ENCODE measurements at regions not wholly inside any gene's neighbourhood (a gene's known extent, or its start where the extent isn't known, plus 50 kb on each side); places are given as distances from the start of the nearest gene placed in this dataset.
A peak's percentile ranks its signal among the peaks of the same experiment; 100 is the strongest.

DNA sequence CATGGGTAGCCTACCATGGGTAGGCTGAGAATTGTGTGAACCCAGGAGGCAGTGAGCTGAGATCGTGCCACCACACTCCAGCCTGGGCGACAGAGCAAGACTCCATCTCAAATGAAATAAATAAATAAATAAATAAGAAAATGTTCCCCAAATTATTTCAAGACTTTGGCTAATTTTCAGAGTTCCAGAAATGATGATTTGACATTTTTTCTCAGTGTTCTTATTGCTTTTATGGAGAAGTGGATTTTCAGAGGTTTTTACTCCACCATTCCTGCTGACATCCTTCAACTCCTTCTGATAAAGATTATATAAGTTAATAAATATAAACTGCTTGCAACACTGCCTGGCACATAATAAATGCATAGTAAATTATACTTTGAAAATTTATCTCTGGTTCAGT is 80.4 kb upstream of the PRKCQ start:
- no peak for DNase-seq (ENCODE audit: low read depth in 4 of 4, low spot score in 3 of 4)

DNA sequence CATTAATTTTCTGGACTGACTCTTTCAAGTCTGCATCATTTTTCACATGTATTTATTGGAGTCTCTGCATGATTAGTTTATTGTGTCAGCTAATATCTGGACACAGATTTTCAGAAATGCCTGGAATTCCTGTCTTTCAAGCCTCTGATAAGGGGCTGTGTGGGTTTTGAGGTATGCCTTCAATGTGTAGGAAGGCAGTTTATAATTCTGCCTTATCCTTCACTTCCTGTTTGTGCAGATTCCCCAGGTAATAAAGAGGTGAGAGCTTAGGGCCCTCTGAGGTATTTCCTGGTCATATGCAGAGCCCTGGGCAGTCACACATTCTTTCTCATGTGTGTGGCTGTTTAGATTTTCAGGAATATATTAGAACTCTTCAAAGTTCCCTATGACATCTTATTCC is 79.4 kb upstream of the PRKCQ start:
- DNase-seq (ENCODE audit: low read depth in 4 of 4, low spot score in 3 of 4): no peak

DNA sequence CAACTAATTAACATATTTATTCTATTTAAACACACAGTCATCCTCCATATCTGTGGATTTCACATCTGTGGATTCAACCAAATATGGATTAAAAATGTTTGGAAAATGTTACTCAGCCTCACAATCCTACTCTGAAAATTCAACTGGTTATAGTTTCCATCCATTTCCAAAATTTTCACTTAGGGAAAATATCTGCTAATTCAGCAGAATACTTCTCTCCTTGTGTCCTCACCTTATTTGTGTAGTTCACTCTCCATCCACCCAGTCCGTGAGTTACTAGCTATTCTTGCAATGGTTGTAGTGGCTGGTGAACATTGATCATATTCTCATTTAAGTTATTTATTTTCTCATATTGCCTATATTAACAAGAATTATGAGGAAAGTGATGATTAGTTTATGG is 77.6 kb upstream of the PRKCQ start:
- DNase-seq (ENCODE audit: low read depth in 4 of 4, low spot score in 3 of 4): no peak

DNA sequence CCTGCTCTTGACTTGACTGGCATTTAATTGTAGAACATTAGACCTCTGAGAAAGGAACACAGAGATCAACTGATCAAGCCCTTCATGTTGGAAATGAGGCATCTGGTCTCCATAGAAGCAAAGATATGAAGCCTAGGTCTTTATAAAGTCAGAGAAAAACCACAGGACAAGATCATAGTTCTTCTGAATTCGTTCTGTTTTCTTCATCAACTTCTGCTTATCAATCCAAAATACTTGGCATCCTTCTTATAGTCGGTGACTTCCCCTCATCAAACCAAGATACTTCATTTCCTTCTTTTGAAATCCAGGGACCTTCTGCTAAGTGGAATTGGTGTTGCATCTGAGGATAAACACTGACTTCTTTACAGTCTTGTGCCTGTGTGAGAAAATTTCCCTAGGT is 77.1 kb upstream of the PRKCQ start:
- no peak for DNase-seq (ENCODE audit: low read depth in 4 of 4, low spot score in 3 of 4)

DNA sequence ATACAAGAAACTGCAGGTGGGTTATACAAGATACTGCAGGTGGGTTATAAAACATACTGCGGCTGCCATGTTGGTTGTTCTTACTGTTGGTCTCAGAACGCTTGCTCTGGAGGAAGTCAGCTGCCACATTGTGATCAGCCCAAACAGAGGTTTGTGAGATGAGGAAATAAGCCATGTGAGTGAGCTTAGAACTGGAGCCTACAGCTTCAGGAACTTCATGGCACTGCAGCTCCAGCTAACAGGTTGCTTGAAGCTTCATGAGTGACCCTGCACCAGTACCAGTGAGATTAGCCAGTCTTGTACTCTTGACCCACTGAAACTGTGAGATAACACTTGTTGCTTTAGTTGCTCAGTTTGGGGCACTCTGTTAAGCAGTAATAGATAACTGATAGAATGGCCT is 74.5 kb upstream of the PRKCQ start:
- no peak for DNase-seq (ENCODE audit: low read depth in 4 of 4, low spot score in 3 of 4)

DNA sequence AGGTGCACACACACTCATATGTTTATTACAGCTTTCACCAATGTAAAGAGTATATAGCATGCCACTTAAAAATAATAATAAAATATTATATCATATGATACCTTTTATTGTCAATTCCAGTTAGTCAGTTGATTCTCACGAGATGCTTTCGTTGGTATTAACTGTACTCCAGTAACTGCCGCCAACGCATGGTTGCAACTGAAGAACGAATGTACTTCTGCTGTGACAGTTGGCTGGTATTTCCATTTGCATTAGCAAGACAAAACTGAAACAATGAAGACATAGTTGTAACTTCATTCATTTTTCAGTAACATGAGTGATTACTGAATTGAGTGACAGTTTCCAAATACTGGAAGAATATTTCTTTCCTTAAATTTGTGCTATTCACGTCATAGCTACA is 70.5 kb upstream of the PRKCQ start:
- DNase-seq (ENCODE audit: low read depth in 4 of 4, low spot score in 3 of 4): no peak

DNA sequence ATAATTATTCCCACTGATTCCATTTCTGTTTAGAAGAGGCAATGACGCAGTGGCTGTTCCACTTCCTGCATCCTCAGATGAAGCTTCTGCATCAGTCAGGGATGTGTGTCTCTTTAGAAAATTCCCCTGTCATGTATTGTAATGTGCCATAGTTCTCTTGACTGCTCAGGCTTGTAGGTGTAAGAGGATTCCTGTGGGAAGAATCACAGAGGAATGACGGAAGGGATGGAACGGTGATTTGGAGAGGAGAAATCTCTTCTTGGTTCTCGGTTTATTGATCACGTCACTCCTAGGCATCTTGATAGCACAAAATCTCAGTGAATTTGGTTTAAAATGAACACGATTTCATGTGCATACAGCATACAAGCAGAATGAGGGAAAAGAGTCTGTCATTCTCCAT is 69.8 kb upstream of the PRKCQ start:
- no peak for DNase-seq (ENCODE audit: low read depth in 4 of 4, low spot score in 3 of 4)

DNA sequence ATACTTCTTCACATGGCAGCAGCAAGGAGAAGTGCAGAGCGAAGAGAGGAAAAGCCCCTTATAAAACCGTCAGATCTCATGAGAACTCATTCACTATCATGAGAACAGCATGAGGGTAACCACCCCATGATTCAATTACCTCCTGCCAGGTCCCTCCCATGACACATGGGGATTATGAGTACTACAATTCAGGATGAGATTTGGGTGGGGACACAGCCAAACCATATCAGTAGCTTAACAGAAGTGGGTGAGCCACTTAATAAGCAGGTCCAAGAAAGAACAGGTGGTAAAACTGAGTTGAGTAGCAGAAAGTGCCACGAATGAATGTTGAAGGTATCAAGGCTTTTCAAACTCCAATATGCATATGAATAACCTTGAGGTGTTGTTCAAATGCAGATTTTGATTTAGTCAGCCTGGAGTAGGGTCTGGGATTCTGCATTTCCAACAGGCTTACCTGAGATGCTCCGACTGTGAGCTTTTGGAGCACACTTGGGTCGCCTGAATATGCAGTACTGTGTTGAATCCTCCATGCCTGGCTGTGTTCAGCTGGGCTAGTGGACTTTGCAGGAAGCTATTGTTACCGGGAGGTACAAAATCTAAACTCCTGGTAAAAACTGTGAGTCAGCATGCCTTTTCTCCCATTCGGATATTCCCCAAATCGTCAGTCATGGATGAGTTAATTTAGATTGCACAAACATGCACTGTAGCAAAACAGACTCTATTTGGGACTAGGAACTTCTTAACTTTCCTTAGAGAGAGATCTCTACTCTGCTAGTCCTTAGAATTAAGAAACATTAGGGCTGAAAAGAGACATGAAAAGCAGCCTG is 69.0 kb upstream of the PRKCQ start:
- DNase-seq (ENCODE audit: low read depth in 4 of 4, low spot score in 3 of 4): no peak

DNA sequence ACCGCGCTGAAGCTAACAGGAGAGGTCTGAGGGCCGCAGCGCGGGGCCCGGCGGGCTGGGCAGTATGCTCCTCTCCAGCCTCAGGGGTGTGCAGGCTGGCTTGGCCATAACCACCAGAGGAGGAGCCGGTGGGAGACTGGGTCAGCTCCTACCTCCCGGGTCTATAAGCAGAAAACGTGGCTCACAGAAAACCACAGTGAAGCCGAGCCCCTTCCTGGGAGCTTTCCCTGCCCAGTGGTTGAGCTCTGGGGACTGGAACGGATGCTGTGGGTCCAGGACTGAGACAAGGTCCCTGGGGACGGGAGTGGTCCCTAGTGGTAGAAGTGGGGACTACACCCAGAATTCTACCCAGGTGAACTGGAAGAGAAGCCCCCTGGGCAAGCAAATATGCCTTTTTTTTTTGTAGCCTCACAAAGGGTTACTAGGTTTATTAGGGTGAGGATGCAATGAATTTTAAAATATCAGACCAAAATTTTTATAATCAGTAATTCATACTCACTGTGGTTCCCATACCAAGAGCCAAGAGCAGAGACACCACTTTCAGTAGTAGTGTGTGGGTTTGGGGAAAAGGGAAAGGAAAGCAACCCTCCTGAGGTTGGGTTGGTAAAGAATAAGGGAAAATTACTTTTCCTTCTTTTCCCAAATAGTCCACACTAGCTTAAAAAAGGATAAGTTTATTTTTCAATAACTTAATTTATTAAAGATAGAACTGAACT is 67.9 kb upstream of the PRKCQ start:
- peak in 3 of 4 donors; percentile 12 to 35 (median 12) for DNase-seq (ENCODE audit: low read depth in 4 of 4, low spot score in 3 of 4)

DNA sequence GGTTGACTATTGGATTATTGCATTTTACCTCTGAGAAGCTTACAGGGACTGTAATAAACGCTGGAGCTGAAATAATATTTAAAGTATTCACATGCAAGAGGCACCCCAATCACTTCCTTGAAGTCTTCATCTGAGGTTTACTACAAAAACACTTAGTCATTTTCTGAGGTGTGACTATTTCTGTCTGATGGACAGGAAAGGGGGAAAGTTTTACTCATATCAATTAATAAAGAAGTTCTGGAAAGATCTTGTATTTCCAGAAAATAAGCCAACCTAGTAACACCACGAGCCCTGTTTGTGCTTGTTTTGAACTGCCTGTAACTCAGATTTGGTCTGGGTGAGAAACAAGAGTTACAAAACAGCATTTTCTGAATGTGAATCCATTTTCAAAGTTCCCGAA is 63.9 kb upstream of the PRKCQ start:
- no peak for DNase-seq (ENCODE audit: low read depth in 4 of 4, low spot score in 3 of 4)

DNA sequence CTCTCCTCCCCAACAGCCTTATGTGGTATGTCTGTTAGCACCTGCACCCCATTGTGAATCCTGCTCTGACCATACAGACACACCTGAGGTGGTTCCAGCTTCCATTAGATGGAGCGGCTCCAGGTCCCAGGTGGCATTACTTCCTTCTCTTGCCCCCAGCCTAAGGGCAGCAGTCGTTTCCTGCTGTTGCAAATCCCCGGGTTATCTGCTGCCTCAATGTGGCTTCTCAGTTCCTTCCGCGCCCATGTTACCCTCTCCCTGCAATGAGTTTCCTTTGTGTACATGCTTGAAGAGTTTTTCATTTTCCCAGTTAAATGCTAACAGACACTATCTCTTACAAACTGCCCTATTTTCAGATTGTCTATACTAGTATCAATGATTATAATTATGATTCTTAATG is 62.8 kb upstream of the PRKCQ start:
- no peak for DNase-seq (ENCODE audit: low read depth in 4 of 4, low spot score in 3 of 4)

DNA sequence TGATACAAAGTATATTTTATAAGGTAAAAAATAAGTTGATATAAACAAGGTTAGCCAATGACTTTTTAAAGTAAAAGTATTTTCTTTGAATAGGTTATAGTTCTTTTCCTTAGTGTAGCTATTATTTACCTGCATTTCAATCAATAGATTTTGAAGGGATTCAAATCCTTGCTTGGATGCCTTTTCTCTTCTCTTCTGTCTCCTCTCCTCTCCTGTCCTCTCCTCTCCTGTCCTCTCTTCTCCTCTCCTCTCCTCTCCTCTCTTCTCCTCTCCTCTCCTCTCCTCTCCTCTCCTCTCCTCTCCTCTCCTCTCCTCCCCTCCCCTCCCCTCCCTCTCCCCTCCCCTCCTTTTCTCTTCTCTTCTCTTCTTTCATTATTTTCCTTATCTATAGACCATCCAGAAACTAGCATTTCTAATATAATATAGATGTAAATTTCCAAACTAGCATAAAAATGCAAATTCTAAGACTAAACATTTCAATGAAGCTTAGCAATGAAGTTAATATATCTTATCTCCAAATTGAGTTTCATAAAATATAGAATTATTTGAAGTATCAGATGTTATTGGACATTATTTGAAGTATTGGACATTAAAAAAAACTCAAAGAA is 60.5 kb upstream of the PRKCQ start:
- DNase-seq (ENCODE audit: low read depth in 4 of 4, low spot score in 3 of 4): no peak

DNA sequence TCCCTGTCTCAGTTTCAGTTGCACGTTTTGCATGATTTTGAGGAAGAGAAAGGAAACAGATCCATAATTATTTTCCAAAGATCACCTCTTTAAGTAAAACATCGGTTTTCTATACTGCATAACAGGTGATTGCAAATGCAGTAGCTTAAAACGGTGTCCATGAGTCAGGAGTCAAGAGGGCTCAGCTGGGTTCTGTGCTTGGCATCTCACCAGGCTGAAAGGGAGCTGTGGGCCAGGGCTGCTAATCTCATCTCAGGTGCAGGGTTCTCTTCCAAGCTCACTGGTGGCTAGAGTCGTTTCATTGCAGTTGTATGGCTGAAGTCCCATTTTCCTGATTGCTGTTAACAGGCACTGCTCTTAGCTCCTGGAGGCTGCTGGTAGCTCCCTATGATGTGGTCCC is 57.0 kb upstream of the PRKCQ start:
- DNase-seq (ENCODE audit: low read depth in 4 of 4, low spot score in 3 of 4): no peak

DNA sequence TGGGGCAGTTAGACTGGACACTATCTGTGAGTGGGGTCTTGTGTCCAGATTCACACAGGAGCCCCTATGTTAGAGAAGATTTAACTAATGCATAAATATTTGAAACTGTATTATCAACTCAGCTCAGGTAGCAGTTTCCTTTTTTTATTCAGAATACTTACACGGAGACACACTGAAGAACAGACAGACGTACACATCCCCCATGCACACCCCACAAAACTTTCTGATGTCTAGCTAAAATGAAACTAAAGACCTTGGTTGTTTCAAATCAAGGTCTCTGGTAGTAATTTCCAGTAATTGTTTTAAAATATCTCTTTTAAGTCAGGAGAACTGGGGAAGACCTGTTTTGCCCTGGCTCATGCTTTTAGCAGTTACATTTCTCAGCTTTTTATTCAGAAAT is 55.7 kb upstream of the PRKCQ start:
- no peak for DNase-seq (ENCODE audit: low read depth in 4 of 4, low spot score in 3 of 4)

Data from left renal pelvis (tissue), 4 donors.